ENCODE measurements at regions not wholly inside any gene's neighbourhood (a gene's known extent, or its start where the extent isn't known, plus 50 kb on each side); places are given as distances from the start of the nearest gene placed in this dataset.

DNA sequence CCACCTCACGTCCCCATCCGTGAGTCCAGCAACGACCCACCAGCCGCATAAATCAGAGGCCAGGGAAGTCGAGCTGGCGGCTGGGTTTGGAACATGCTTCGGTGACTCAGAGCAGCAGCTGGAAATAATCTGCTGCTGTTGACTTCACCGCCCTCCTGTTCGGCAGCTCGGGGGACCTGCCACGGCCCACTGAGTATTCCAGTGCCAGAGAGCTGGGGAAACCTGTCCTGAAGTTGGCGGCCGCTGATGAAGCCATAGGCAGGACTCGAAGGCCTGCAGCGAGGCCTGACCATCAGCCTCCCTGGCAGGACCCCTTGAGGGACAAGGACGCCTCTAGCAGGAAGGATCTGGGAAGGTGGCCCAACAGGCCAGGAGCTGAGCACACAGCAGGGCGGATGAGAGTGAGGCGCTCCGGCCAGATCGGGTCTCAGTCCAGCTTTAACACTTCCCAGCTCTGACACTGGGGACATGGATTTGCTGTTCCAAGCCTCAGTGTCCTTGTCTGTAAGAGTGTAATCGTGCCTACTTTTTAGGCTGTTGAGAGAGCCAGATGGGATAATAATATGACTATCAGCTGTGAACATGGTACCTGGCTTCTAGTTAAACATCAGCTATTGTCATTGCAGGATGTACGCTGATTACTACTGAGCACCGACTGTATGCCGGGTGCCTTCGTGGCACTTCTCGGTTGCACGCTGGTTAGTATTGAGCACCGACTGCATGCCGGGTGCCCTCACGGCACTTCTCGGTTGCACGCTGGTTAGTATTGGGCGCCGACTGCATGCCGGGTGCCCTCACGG, 50.4 kb upstream of the CIBAR2 start:
- no peak for DNase-seq (ENCODE audit: low read depth)

DNA sequence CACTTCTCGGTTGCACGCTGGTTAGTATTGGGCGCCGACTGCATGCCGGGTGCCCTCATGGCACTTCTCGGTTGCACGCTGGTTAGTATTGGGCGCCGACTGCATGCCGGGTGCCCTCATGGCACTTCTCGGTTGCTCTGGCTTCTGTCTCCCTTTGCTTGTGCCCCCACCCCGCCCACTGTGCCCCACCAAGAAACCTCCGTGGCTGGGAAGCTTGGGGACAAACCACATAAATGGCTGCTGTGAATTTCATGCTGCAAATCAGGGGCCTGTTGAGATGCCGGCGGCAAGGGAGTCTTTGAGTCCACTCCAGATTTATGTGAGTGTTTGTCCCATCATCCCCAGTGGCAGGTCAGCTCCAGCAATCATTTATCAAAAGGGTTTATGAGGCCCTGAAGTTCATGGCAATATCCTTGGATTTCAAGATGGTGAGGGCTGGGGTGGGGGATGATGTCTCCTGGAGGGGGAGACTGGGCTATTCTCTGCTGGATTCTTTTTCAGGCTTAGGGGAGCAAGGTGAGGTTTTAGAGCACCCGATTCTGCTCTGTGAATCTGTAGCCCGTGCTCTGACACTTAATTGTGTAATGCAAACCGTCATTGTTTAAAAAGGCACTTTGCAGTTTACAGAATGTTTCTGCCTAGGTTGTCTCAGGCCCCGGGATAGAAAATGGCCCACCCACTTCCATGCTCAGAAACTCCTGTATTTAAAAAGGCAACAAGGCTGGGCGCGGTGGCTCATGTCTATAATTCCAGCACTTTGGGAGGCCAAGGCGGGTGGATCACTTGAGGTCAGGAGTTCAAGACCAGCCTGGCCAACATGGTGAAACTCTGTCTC, 51.2 kb upstream of the CIBAR2 start:
- no peak for DNase-seq (ENCODE audit: low read depth)

DNA sequence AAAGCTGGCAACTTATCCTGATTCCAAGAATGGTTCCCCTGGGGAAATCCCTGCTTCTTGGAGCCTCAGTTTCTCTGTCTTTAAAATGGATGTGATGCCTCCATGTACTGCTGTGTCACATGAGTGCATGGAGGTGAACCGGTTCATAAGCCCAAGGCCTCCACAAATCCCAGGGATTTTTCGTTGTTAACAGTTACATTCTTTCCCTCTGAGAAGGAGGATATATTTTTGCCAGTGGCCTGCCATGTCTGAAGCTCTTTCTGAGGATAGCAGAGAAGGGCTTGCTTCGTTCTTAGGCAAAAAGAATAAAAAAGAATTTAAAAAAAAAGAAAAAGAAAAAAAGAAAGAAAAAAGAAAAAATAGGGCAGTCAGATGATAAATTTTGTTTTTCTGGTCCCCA, 52.2 kb upstream of the CIBAR2 start:
- no peak for DNase-seq (ENCODE audit: low read depth)

DNA sequence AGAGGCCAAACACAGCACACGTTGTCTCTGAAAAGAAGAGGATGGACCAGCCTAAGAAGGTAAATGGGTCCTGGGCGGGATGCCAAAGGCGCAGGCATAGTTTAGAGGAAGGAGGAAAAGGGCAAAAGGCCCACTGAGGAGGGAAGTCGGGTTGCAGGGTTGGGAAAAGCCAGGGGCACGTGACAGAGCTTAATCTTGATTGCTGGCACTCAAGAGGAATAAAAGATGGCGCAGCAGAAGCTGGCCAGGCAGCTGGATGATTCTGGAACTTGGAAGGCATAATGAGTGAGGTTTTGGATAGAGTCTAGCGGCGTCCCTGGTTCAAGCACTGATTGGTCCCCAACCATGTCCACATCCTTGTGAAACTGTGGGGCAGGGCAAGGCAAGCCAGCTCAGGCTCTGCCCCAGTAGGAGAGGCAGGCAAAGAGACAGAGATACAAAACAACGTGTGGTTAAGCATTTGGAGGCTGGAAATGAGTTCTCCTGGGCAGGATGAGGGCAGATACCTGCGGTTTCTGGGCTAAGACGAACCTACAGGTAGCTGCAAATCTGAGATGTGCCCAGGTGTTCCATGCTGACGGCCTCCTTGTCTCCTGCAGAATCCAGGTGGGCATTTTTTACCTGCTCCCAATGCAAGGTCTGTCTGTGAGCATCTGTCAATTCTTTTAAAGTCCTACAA, 52.7 kb upstream of the CIBAR2 start:
- no peak for DNase-seq (ENCODE audit: low read depth)

DNA sequence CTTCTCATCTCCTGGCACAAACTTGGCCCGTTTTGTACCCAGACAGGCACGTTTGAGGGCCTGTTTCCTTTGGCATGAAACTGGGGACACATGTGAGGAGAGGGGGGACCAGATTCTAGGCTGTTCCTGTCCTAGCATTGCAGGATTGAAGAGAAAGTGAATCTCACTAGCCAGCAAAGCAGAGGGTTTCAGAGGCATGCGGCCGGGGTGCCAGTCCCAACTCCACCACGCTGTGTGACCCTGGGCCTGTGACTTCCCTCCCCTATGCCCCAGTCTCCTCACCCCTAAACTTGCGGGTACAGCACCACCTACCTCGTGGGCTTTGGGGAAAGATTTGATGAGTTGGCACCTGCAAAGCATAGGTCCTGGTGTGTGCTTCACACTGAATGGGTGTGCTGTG, 53.5 kb upstream of the CIBAR2 start:
- DNase-seq (ENCODE audit: low read depth), result no peak

DNA sequence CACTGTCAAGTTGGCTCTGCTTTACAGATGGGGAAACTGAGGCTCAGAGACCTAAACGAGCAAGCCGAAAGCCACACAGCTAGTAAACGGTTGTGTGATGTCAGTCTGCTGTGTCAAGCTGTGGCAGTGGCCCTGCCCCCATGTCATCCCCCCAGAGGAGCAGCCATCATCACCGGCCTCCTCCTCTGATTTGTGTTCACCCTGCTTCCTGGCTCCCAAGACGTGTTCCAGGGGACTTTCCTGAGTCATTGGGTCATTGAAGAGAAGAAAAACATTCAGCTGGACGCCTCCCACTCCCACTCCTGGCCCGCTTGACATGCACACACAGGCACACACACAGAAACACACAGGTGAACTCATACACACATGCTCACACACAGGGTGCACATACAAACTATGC, 54.0 kb upstream of the CIBAR2 start:
- no peak for DNase-seq (ENCODE audit: low read depth)

DNA sequence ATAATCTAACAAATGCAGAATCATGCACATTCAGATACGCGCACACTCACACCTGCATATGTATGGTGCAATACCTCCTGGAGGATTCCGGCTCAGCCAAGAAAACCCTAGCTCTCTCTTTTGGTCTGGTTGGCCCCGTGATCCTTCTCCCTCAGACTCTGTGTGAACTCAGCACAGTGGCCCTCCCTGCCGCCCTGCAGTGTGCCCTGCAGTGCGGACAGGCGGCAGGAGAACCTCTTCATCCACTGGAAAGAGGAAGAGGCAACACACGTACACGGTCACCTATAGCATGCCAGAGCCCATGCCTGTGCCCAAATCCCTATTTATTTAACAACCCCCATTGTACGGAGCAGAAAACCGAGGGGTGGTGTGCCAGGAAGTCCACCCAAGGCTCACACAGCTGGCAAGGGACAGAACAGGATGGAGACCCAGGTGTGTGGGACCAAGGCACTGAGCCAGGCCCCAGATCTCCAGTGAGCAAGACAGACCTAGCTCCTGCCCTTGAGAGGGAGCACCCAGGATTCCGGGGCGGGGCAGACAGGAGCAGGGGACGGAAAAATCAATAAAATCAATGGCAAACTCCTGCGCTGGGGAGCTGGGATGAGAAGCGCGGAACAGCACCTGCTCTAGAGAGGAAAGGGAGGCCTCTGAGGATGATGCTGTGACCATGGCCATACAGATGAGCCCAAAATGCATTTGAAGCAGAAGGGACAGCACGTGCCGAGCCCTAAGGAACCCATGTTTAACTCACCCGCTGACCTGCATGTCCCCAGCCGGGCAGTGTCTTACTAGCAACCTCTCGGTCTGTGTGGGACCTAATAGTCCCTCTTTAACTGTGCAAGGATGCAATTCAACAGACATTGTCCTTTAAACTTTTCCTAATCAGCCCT, 54.7 kb upstream of the CIBAR2 start:
- DNase-seq (ENCODE audit: low read depth), result no peak

DNA sequence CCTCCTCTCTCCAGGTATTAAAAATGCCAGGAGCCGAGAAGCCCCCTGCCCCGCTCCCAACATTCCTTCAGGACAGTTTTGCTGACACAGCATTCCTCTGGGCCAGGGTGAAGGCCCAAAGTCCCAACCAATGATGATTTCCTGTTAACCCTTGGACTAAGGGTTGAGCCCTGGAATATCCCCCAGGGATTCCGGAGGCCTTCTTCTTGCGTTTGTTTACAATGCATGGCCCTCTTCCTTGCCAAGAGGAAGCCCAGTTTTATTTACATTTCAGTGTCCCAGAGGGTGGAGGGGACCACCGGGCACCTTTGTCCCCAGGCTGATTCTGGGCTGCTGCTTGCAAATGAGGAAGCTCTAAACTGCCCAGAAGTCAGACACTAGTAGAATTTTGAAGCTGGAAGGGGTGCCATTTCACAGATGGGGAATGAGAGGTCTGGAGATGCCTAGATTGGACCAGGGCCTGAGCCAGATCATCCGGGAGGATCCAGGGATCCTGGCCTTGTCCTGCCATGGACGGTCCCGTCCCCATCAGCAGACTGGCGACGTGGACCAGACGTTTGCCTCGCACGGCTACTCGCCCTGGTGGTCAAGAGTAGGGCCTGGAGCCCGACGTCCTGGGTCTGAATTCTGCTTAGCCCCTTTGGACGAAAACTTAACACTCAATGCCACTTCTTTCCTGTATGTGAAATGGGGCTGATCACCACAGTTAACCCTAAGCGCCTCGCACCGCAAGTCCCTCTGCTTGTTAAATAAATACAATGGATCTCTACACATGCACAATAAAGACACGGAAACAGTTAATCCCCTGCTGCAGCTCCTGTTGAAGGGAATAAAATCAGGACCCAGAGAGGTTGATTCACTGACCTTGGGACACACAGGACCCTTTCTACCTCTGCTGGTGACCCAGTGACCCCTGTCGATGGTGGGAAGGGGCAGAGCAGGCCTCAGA, 55.6 kb upstream of the CIBAR2 start:
- DNase-seq (ENCODE audit: low read depth), result no peak

DNA sequence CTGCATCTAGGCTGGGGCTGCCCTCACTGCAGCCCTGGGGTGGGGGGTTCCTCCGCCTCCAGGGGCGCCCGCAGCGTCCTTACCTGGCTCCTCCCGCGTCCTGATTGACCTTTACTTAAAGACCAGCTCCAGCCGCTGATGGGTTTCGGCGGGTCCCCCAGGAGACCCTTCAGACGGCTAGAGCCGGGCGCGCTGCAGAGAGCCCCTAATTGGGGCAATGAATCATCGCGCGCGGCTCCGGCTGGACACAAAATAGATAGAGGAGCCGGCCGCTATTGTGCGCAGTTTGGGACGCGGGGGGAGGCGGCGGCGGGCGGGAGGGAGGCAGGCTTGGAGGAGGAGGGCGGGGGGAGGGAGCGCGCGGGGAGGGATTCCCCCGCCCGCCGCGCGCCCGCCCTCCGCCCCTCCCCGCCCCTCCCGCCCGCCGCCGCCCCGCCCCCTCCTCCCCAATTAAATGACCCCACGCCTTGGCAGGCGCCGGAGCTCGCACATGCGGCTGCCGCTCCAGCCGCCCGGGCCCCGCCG, 56.5 kb upstream of the CIBAR2 start:
- no peak for DNase-seq (ENCODE audit: low read depth)

DNA sequence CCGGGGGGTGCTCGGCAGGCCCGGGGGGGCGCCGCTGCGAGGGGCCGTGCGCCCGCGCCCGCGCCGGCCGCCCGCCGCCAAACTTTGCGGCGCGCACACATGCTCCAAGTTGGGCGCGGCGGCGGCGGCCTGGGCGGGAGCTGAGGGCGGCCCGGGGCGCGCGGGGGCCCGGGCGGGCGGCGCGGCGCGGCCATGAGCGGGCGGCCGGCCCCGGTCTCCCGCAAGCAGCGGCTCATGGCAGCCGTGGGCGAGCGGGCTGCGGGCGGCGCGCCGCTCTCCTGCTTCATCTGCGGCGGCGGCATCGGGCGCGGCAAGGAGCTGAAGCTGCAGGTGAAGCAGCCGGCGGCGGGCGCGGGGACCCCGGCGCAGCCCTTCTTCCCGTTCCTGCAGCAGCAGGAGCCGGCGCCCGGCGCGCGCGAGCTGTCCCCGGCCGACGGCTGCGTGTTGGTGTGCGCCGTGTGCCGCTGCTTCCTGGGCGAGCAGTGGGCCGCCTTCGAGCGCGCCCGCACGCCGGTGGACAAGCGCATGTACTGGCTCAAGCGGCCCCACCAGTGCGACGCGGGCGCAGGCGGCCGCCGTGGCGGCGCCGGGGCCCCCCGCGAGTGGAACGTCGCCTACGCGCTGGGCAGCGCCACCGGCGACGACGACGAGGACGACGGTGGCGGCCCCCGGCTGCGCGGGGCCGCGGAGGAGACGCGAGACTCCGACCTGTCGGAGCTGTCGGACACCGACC, 57.2 kb upstream of the CIBAR2 start:
- no peak for DNase-seq (ENCODE audit: low read depth)

DNA sequence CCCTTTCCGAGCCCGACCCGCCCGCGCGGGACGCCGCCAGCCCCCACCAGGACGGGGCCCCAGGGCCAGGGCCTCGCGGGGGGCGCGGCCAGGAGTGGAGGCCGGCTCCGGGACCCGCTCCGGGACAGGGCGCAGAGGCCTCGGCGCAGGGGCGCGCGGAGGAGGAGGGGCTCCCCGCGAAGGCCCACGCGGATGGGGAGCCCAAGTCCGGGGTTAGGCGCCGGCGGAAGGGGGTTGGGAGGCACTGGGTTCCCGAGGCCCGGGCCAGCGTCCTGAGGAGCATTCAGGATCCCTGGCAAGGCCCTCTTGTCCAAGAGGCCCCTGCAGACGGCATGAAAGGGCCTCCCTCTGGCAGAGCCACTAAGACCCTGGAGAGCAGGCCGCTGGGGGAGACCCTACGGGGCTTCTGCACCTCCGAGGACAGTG, 57.8 kb upstream of the CIBAR2 start:
- DNase-seq (ENCODE audit: low read depth), result no peak

DNA sequence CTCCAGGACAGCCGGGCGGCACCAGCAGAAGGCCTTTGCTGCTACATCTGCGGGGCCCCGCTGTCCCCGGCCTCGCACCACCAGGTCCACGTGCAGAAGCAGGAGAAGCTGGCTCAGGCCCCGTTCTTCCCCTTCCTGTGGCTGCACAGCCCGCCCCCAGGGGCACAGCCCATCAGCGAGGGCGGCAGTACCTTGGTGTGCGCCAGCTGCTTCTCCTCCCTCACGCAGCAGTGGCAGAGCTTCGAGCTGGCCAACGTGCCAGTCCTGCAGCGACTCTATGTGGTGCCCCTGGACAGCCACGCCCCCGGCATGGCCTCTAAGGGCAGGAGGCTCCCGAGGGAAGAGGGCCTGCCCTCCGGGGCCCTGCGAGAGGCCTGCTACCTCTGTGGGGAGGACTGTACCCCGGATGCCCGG, 58.3 kb upstream of the CIBAR2 start:
- no peak for DNase-seq (ENCODE audit: low read depth)

DNA sequence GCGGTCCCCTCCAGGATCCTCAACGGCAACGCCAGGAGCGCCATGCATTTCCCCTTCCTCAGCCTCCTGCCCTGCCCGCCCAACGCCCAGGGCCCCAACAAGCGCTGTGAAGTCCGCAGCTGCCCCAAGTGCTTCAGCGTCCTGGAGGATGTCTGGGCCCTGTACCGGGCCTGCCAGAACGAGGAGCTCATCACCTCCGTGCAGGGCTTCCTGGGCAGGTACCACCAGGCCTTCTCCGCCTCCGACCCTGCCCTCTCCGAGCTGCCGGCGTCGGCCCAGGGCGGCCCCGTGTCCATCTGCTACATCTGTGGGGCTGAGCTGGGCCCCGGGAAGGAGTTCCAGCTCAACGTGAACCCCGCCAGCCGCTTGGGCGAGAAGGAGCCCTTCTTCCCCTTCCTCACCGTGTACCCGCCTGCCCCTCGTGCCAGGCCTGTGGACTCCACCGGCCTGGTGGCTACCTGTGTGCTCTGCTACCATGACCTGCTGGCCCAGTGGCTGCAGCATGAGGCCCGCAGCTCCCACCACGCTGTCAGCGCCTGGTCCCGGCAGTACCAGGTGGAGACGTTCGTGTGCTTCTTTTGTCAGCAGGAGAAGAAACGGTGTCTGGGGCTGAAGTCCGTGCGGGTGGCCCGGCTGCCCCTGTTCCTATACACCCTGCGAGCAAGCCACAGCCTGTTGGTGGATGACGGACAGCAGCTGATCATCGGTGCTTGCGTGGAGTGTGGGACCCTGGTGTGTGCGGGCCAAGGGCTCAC, 58.9 kb upstream of the CIBAR2 start:
- no peak for DNase-seq (ENCODE audit: low read depth)

DNA sequence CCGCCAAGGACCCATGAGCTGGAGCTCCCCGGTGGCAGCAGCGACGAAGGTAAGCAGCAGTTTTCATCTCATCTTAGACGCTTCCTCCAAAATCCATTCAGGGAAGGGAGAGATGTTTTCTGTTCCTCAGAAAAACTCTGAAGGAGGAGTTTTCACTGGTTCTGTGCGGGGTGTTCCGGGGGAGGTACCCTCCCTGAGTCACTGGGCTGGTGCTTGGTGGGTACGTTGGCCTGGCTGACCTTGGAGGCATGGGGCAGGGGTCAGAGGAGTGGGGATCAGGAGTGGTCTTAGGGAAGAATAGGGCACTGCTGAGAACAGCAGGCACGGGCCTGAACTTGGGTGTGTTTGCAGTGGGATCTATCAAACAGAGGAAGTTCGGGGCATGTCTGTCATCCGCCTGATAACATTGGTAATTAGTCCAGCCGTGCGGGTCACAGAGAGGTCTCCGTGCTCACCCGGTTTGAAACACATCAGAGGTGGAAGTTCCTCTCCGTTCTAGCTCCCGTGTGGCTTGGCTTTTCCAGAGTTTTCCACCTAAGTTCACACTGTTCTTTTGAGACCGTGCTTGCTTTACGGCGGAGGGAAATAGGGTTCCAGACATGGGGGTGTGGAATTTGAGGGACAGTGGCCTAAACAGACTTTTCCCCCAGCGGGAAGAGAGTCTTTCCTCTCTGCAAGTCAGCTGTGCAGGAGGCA, 59.6 kb upstream of the CIBAR2 start:
- DNase-seq (ENCODE audit: low read depth), result no peak

DNA sequence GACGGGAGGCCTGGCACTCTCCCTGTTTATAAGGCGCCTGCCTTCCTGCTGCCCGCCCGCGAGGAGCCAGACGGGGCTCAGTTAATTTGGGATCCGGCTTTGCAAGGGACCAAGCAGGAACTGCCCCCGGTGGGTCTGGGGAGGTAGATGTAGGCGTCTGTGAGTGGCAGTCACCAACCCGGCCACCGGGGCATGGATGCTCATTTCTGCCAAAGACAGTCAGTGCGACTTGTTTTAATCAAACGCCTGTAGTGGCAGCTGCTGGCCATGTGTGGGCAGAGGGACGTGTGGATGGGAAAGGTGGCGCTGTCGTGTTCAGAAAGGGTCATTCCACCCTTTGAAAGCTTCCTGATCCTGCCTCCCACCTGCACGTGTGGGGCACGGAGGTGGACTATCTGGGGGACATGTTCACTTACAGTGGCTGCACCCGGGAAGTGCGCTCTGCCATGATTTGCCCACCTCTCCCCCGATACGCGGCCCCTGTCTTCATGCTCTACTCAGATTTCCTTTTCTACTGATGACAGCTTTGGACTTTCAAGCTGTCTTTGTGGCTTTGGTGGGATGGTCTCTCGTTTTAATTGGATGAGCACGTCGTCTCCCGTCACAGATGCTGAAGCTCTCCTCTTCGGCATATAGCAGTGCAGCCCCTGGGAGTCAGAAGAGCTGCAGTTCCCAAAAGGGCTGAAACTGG, 60.3 kb upstream of the CIBAR2 start:
- DNase-seq (ENCODE audit: low read depth), result no peak

DNA sequence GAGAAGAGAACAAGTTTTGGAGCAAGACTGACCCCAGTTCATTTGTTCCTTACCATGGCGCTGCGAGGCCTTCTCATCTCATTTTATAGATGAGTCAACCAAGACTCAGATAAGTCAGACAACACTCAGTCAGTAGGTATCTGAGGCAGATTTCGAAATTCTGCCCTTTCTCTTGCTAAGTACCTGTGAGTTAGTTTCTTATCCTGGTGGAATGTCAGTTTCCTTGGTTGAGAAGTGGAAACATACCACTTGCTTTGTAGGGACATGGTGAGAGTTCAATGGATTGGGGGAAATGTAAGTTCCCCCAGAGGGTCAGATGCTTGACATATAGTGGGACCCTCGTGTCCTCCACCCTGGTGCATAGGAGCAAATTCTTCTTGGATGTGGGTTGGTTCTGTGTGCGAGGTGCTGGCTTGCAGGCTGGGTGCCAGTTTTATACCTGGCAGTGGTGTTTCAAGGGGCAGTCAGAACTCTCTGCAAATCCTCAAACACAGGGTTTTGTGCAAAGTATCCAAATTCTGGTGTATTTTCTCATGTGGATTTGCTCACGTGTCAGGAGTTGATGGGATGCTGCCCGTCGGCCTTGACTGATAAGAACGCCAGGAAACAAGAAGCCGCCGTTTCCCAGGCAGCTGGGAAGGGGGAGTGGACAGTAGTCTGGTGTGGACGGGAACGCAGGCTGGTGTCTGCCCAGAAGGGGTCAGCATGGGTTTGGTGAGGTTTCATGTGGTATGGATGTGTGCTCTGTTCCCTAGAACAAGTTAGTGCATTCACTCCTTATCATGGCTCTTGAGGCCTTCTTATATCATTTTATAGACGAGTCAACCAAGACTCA, 61.1 kb upstream of the CIBAR2 start:
- no peak for DNase-seq (ENCODE audit: low read depth)
